A549 (cell line): ENCODE measurements at regions not wholly inside any gene's neighbourhood (a gene's known extent, or its start where the extent isn't known, plus 50 kb on each side); places are given as distances from the start of the nearest gene placed in this dataset.
A peak's percentile ranks its signal among the peaks of the same experiment; 100 is the strongest.

Experiments
- ATAC-seq, 2 experiments: fragments of 200-7000 bp in 1 of 2; fragments of >200 bp in 1 of 2; cut with Nextera tagmentation in 1 of 2; cut with Tn5 transposase in 1 of 2; 3 replicates each; pipeline versions ENCODE4 v1.8.0 to v1.9.1; 2018 to 2020; ENCODE audit warnings: mild to moderate bottlenecking in 1 of 2, moderate library complexity in 1 of 2
- CTCF ChIA-PET: fragments of 300-600 bp; sonication (Branson Sonifier 250); formaldehyde crosslinking; extraction: SDS; loops from one replicate; lab custom pipeline; 2021; ENCODE audit warnings: antibody characterized with exemption, inconsistent platforms; lab: Yijun Ruan, JAX
- POLR2A ChIA-PET: fragments of 350-600 bp; formaldehyde crosslinking; extraction: SDS; loops from one replicate; lab custom pipeline; 2021; ENCODE audit warnings: antibody characterized with exemption, inconsistent platforms; lab: Yijun Ruan, JAX
- DNase-seq, 2 experiments: peaks; one replicate each; pipeline versions ENCODE4 v3.0.0 to v3.0.0-alpha.2; 2011 to 2016; ENCODE audit warnings: low read depth in 1 of 2, low spot score in 1 of 2
- FAIRE-seq: peaks from 2 replicates; lab custom pipeline; 2011; peaks lifted over from hg19 to GRCh38; lab: Jason Lieb, UNC
- H3K27ac ChIP-seq, 2 experiments: fragments of >200 bp; sonication (Bioruptor Twin); formaldehyde crosslinking; 3 replicates each; pipeline ENCODE4 v1.5.1; 2016 to 2017
- H3K4me1 ChIP-seq: fragments of >200 bp; sonication (Bioruptor Twin); formaldehyde crosslinking; 3 replicates; pipeline ENCODE4 v1.6.1; 2016
- H3K4me2 ChIP-seq: fragments of >200 bp; sonication (Bioruptor Twin); formaldehyde crosslinking; 3 replicates; pipeline ENCODE4 v1.6.1; 2016
- H3K4me3 ChIP-seq: fragments of >200 bp; sonication (Bioruptor Twin); formaldehyde crosslinking; 3 replicates; pipeline ENCODE4 v1.5.1; 2016
- H3K9me3 ChIP-seq: fragments of >200 bp; sonication (Bioruptor Twin); formaldehyde crosslinking; 3 replicates; pipeline ENCODE4 v1.6.1; 2016
- BCL3 ChIP-seq: fragments of >200 bp; sonication (Bioruptor Twin); formaldehyde crosslinking; IDR thresholded peaks from 3 replicates; pipeline ENCODE4 v1.6.1; 2016
- CEBPB ChIP-seq, 2 experiments: fragments of >200 bp in 1 of 2; sonication (Bioruptor Twin) in 1 of 2; formaldehyde crosslinking in 1 of 2; IDR thresholded peaks; 2 replicates each; pipeline ENCODE4 v1.6.1; 2012 to 2016
- CHD2 ChIP-seq: fragments of 150-350 bp; IDR thresholded peaks from 2 replicates; pipeline ENCODE4 v1.6.1; 2014; ENCODE audit warnings: low read length; ENCODE audit not compliant: partially characterized antibody
- CTCF ChIP-seq: fragments of >200 bp; sonication (Bioruptor Twin); formaldehyde crosslinking; IDR thresholded peaks from 3 replicates; pipeline ENCODE4 v1.5.1; 2016
- EHMT2 ChIP-seq: fragments of 200-600 bp; sonication (generic); IDR thresholded peaks from 2 replicates; pipeline ENCODE4 v1.6.1; 2016; ENCODE audit warnings: antibody characterized with exemption, low read depth, mild to moderate bottlenecking, moderate library complexity
- FOSB ChIP-seq: fragments of 250-450 bp; sonication (Bioruptor Pico); IDR thresholded peaks from 2 replicates; pipeline ENCODE4 v1.5.0; 2020; ENCODE audit warnings: mild to moderate bottlenecking, moderate library complexity
- FOSL2 ChIP-seq, 2 experiments: fragments of 450-650 bp in 1 of 2; fragments of >200 bp in 1 of 2; sonication (Bioruptor Twin) in 1 of 2; formaldehyde crosslinking; IDR thresholded peaks; 2 replicates each; pipeline versions ENCODE4 v1.5.0 to v1.6.1; 2016 to 2020; ENCODE audit warnings: mild to moderate bottlenecking in 1 of 2, moderate library complexity in 1 of 2
- GATA3 ChIP-seq: IDR thresholded peaks from 2 replicates; pipeline ENCODE4 v1.6.1; 2012; ENCODE audit warnings: borderline replicate concordance
- HDAC2 ChIP-seq: fragments of 200-600 bp; sonication (generic); IDR thresholded peaks from 2 replicates; pipeline ENCODE4 v1.6.1; 2016
- HES2 ChIP-seq: fragments of >200 bp; sonication (Bioruptor Twin); formaldehyde crosslinking; IDR thresholded peaks from 2 replicates; pipeline ENCODE4 v1.6.1; 2016
- HEYL ChIP-seq: fragments of 250-450 bp; sonication (Bioruptor Pico); IDR thresholded peaks from 2 replicates; pipeline ENCODE4 v1.8.0; 2021; ENCODE audit warnings: mild to moderate bottlenecking, moderate library complexity
- HOXA7 ChIP-seq: fragments of 250-450 bp; sonication (Bioruptor Pico); IDR thresholded peaks from 2 replicates; pipeline ENCODE4 v1.5.0; 2020; ENCODE audit warnings: mild to moderate bottlenecking, moderate library complexity
- JUNB ChIP-seq: fragments of >200 bp; sonication (Bioruptor Twin); formaldehyde crosslinking; IDR thresholded peaks from 2 replicates; pipeline ENCODE4 v1.6.1; 2016
- KDM1A ChIP-seq: fragments of 200-600 bp; sonication (generic); IDR thresholded peaks from 2 replicates; pipeline ENCODE4 v1.6.1; 2016; ENCODE audit warnings: low read depth, mild to moderate bottlenecking
- MAX ChIP-seq: IDR thresholded peaks from 2 replicates; pipeline ENCODE4 v1.6.1; 2012
- MYC ChIP-seq: IDR thresholded peaks from 2 replicates; pipeline ENCODE4 v1.6.1; 2012; ENCODE audit warnings: mild to moderate bottlenecking, inconsistent platforms, low read length, improper control_type of control experiment, borderline replicate concordance
- NFE2L2 ChIP-seq: fragments of 150-350 bp; conservative IDR thresholded peaks from 2 replicates; pipeline ENCODE4 v1.6.1; 2014; ENCODE audit warnings: low read length
- NR3C1 ChIP-seq: fragments of >200 bp; sonication (Bioruptor Twin); formaldehyde crosslinking; IDR thresholded peaks from 3 replicates; pipeline ENCODE4 v1.6.1; 2017
- PBX3 ChIP-seq: IDR thresholded peaks from 2 replicates; pipeline ENCODE4 v1.6.1; 2012
- PHF8 ChIP-seq: fragments of 200-600 bp; sonication (generic); IDR thresholded peaks from 2 replicates; pipeline ENCODE4 v1.6.1; 2016; ENCODE audit warnings: low read depth, mild to moderate bottlenecking, antibody characterized with exemption, moderate library complexity, borderline replicate concordance
- RAD21 ChIP-seq, 2 experiments: fragments of >200 bp in 1 of 2; sonication (Bioruptor Twin) in 1 of 2; formaldehyde crosslinking in 1 of 2; IDR thresholded peaks in 1 of 2; conservative IDR thresholded peaks in 1 of 2; 2 replicates in 1 of 2; 3 replicates in 1 of 2; pipeline ENCODE4 v1.6.1; 2012 to 2018; ENCODE audit warnings: inconsistent platforms in 1 of 2
- RCOR1 ChIP-seq: fragments of 150-350 bp; IDR thresholded peaks from 2 replicates; pipeline ENCODE4 v1.6.1; 2014; ENCODE audit warnings: antibody characterized with exemption, low read length, low read depth
- REST ChIP-seq: fragments of 200-600 bp; sonication (generic); IDR thresholded peaks from 2 replicates; pipeline ENCODE4 v1.6.1; 2016; ENCODE audit warnings: antibody characterized with exemption, mild to moderate bottlenecking, moderate library complexity
- SREBF2 ChIP-seq: fragments of 450-650 bp; IDR thresholded peaks from 2 replicates; pipeline ENCODE4 v1.6.1; 2014; ENCODE audit warnings: mild to moderate bottlenecking, moderate library complexity
- ZFP36 ChIP-seq: fragments of 450-650 bp; IDR thresholded peaks from 2 replicates; pipeline ENCODE4 v1.6.1; 2014; ENCODE audit warnings: borderline replicate concordance; ENCODE audit not compliant: partially characterized antibody
- ZSCAN20 ChIP-seq: fragments of 250-450 bp; sonication (Bioruptor Pico); IDR thresholded peaks from 2 replicates; pipeline ENCODE4 v1.8.0; 2022; ENCODE audit warnings: mild to moderate bottlenecking, moderate library complexity
- WGBS: methylation state at CpG from one replicate; pipeline ENCODE4 v1.1.6; 2017; ENCODE audit errors: missing lambda C conversion rate; 5-methylcytosine and 5-hydroxymethylcytosine counted together

- no peak overlapping the region for H3K27ac ChIP-seq
- ATAC-seq = no peak
- no peak overlapping the region for H3K4me3 ChIP-seq
- ChIA-PET CTCF (no interaction called here), POLR2A (no interaction called here)
- no peak overlapping the region for H3K4me2 ChIP-seq
- FAIRE-seq = no peak
- H3K9me3 ChIP-seq = no peaks in the 10 kb centered on the region
- WGBS = 14% methylated on average over 1 of the region's 1 CpG
- no peaks in the 10 kb centered on the region for H3K4me1 ChIP-seq
- DNase-seq = no peak
- TF ChIP-seq PBX3 (no peak), CEBPB (IDR thresholded peaks at IDR 0.05) (peak in 1 of 2 experiments; percentile 29; a peak in 1 of 4 replicates)
These were observed 379.9 kb upstream of the PCDH20 start for GRCh38 chr13:61795580-61795979.

GRCh38 chr13:61779456-61779855 is 363.8 kb upstream of the PCDH20 start:
- 3% methylated on average over 3 of the region's 3 CpGs for WGBS
- TF ChIP-seq NR3C1 (no peak), MYC (no peak), SREBF2 (no peak), EHMT2 (no peak), PHF8 (no peak), CHD2 (no peak), BCL3 (no peak), HES2 (no peak), ZSCAN20 (CRISPR knock-in tag) (no peak), NFE2L2 (no peak), KDM1A (no peak), FOSB (CRISPR knock-in tag) (no peak), RCOR1 (no peak)
- Histone ChIP-seq H3K4me1 (no peaks in the 10 kb centered on the region), H3K4me3 (no peak overlapping the region), H3K4me2 (no peak overlapping the region), H3K27ac (no peak overlapping the region), H3K9me3 (no peaks in the 10 kb centered on the region)
- no peak for ATAC-seq
- no peak for FAIRE-seq
- POLR2A ChIA-PET = no interaction called here
- CTCF ChIA-PET = no interaction called here
- no peak for DNase-seq

GRCh38 chr13:61778531-61778930 is 362.9 kb upstream of the PCDH20 start:
- Histone ChIP-seq H3K4me1 (no peaks in the 10 kb centered on the region), H3K4me2 (no peak overlapping the region), H3K9me3 (no peaks in the 10 kb centered on the region), H3K27ac (no peak overlapping the region), H3K4me3 (no peak overlapping the region)
- 18% methylated on average over 6 of the region's 6 CpGs for WGBS
- ChIA-PET CTCF (no interaction called here), POLR2A (no interaction called here)
- FAIRE-seq (no peak), DNase-seq (no peak), ATAC-seq (no peak)
- TF ChIP-seq CTCF (no peak), NR3C1 (no peak), HDAC2 (no peak), FOSL2 (IDR thresholded peaks at IDR 0.05) (no peak), FOSL2 (CRISPR knock-in tag; IDR thresholded peaks at IDR 0.05) (no peak), BCL3 (no peak), SREBF2 (no peak), CEBPB (IDR thresholded peaks at IDR 0.05) (no peak), HEYL (no peak), MAX (no peak), ZFP36 (no peak), GATA3 (no peak), CHD2 (no peak), HOXA7 (no peak), JUNB (no peak), RAD21 (conservative IDR thresholded peaks at IDR 0.05 in 1 of 2, IDR thresholded peaks at IDR 0.05 in 1 of 2) (no peak), REST (no peak), NFE2L2 (no peak)
